Stimulated activated CD4-positive, alpha-beta T cell treated with anti-CD3 and anti-CD28 coated beads, Interleukin-2, amount 100 ng/mL, for 48 hours (primary cell): ENCODE measurements at regions not wholly inside any gene's neighbourhood (a gene's known extent, or its start where the extent isn't known, plus 50 kb on each side); places are given as distances from the start of the nearest gene placed in this dataset.
"Not testable (repeated sequence)": the region's sequence is repeated elsewhere in the genome, so short reads cannot be mapped to it uniquely, and the experiment has no call there.

Experiments used
- DNase-seq, 2 donors: peaks; one replicate each; pipeline ENCODE4 v3.0.0-alpha.2; 2020

GRCh38 chr1:157460381-157460780 lies 91.9 kb downstream of the FCRL5 start:
- DNase-seq: no peak

GRCh38 chr1:157457279-157457678 lies 95.0 kb downstream of the FCRL5 start:
- DNase-seq: no peak

- DNase-seq: no peak
Measured at GRCh38 chr1:157455318-157455717, 97.0 kb downstream of the FCRL5 start.

- DNase-seq: no peak
Measured at GRCh38 chr1:157450106-157450505, 102.2 kb downstream of the FCRL5 start.

GRCh38 chr1:157448636-157449035 lies 103.7 kb downstream of the FCRL5 start:
- no peak for DNase-seq

GRCh38 chr1:157446356-157446755 lies 106.0 kb downstream of the FCRL5 start:
- not testable (repeated sequence) for DNase-seq

GRCh38 chr1:157445616-157446140 lies 106.6 kb downstream of the FCRL5 start:
- not testable (repeated sequence) for DNase-seq

GRCh38 chr1:157442065-157442464 lies 110.2 kb downstream of the FCRL5 start:
- no peak for DNase-seq

- DNase-seq: no peak
Measured at GRCh38 chr1:157439302-157439954, 112.9 kb downstream of the FCRL5 start.

GRCh38 chr1:157438613-157439012 lies 113.7 kb downstream of the FCRL5 start:
- DNase-seq: no peak

- no peak for DNase-seq
Measured at GRCh38 chr1:157438146-157438545, 114.2 kb downstream of the FCRL5 start.

GRCh38 chr1:157437296-157437695 lies 115.0 kb downstream of the FCRL5 start:
- DNase-seq: no peak

GRCh38 chr1:157431751-157432150 lies 120.6 kb downstream of the FCRL5 start:
- no peak for DNase-seq

GRCh38 chr1:157429601-157430240 lies 122.6 kb downstream of the FCRL5 start:
- DNase-seq: no peak

- not testable (repeated sequence) for DNase-seq
Measured at GRCh38 chr1:157423764-157424163, 128.6 kb downstream of the FCRL5 start.

GRCh38 chr1:157419845-157420542 lies 132.3 kb downstream of the FCRL5 start:
- DNase-seq: no peak

- DNase-seq: no peak
Measured at GRCh38 chr1:157418659-157419058, 133.7 kb downstream of the FCRL5 start.

GRCh38 chr1:157418231-157418630 lies 134.1 kb downstream of the FCRL5 start:
- no peak for DNase-seq

- no peak for DNase-seq
Measured at GRCh38 chr1:157415661-157416060, 136.7 kb downstream of the FCRL5 start.

GRCh38 chr1:157412308-157412707 lies 140.0 kb downstream of the FCRL5 start:
- no peak for DNase-seq

- DNase-seq: no peak
Measured at GRCh38 chr1:157411769-157412168, 140.5 kb downstream of the FCRL5 start.

GRCh38 chr1:157411064-157411463 lies 141.3 kb downstream of the FCRL5 start:
- DNase-seq: no peak

GRCh38 chr1:157410457-157410856 lies 141.9 kb downstream of the FCRL5 start:
- DNase-seq: no peak

GRCh38 chr1:157409927-157410326 lies 142.4 kb downstream of the FCRL5 start:
- DNase-seq: no peak
